ENCODE measurements at regions not wholly inside any gene's neighbourhood (a gene's known extent, or its start where the extent isn't known, plus 50 kb on each side); places are given as distances from the start of the nearest gene placed in this dataset.

GRCh38 chr7:88647825-88648224 lies 111.7 kb upstream of the ZNF804B start:
- TF ChIP-seq ZNF256 (CRISPR knock-in tag; conservative IDR thresholded peaks at IDR 0.05) (no peak), ZNF75D (CRISPR knock-in tag; IDR thresholded peaks at IDR 0.05; ENCODE audit: borderline replicate concordance) (no peak)
